ENCODE measurements at regions not wholly inside any gene's neighbourhood (a gene's known extent, or its start where the extent isn't known, plus 50 kb on each side); places are given as distances from the start of the nearest gene placed in this dataset.

DNA sequence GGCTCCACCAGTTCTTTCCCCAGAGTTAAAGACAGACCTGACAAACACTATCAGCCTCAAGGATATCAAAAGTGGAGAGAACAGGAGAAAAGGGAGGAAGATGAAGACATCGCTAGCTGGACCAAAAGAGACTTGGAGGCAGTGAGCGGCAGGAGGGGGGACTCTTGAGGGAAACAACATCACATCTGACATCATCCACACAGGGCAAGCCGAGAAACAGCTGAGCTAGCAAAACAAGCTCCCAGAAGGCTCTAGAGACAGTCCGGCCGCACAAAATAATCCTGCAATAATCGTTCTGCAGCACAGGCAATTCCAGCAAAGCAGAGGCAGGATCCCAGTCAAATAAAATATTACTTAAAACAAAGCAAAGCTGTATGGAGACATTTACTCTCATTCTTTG, 239.8 kb downstream of the EN1 start:
- TF ChIP-seq GABPA (IDR thresholded peaks at IDR 0.05; ENCODE audit: low read depth) (no peak), FOSL2 (IDR thresholded peaks at IDR 0.05; ENCODE audit: borderline replicate concordance, low read depth) (no peak), POLR2AphosphoS5 (IDR thresholded peaks at IDR 0.05; ENCODE audit: low read depth, low read length) (no peak), EP300 (IDR thresholded peaks at IDR 0.05; ENCODE audit: borderline replicate concordance in 1 of 2, low read depth in 1 of 2, low read length in 1 of 2) (no peak), TEAD4 (IDR thresholded peaks at IDR 0.05; ENCODE audit: borderline replicate concordance, insufficient read depth) (no peak), RFX5 (IDR thresholded peaks at IDR 0.05; ENCODE audit: low read length) (no peak), JUND (IDR thresholded peaks at IDR 0.05) (no peak), ELF1 (IDR thresholded peaks at IDR 0.05) (no peak), SMC3 (IDR thresholded peaks at IDR 0.05; ENCODE audit: low read depth, low read length) (no peak), RCOR1 (IDR thresholded peaks at IDR 0.05; ENCODE audit: low read length) (no peak), RAD21 (IDR thresholded peaks at IDR 0.05; ENCODE audit: low read length) (no peak), RXRA (IDR thresholded peaks at IDR 0.05; ENCODE audit: borderline replicate concordance, low read depth) (no peak)
- TF ChIP-seq, protein P1, sequence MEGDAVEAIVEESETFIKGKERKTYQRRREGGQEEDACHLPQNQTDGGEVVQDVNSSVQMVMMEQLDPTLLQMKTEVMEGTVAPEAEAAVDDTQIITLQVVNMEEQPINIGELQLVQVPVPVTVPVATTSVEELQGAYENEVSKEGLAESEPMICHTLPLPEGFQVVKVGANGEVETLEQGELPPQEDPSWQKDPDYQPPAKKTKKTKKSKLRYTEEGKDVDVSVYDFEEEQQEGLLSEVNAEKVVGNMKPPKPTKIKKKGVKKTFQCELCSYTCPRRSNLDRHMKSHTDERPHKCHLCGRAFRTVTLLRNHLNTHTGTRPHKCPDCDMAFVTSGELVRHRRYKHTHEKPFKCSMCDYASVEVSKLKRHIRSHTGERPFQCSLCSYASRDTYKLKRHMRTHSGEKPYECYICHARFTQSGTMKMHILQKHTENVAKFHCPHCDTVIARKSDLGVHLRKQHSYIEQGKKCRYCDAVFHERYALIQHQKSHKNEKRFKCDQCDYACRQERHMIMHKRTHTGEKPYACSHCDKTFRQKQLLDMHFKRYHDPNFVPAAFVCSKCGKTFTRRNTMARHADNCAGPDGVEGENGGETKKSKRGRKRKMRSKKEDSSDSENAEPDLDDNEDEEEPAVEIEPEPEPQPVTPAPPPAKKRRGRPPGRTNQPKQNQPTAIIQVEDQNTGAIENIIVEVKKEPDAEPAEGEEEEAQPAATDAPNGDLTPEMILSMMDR (IDR thresholded peaks at IDR 0.05) = no peak
- TF ChIP-seq, protein P2, sequence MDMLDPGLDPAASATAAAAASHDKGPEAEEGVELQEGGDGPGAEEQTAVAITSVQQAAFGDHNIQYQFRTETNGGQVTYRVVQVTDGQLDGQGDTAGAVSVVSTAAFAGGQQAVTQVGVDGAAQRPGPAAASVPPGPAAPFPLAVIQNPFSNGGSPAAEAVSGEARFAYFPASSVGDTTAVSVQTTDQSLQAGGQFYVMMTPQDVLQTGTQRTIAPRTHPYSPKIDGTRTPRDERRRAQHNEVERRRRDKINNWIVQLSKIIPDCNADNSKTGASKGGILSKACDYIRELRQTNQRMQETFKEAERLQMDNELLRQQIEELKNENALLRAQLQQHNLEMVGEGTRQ (IDR thresholded peaks at IDR 0.05; ENCODE audit: borderline replicate concordance, low read depth, low read length) = no peak
